Testis (tissue), 2 donors: ENCODE measurements at regions not wholly inside any gene's neighbourhood (a gene's known extent, or its start where the extent isn't known, plus 50 kb on each side); places are given as distances from the start of the nearest gene placed in this dataset.

Experiments used
- DNase-seq: peaks from one replicate; pipeline ENCODE4 v3.0.0-alpha.2; 2019
- H3K27ac ChIP-seq, 2 donors: fragments of 200-600 bp; sonication (generic); one replicate each; pipeline ENCODE4 v1.5.1; 2019
- H3K27me3 ChIP-seq: fragments of 200-600 bp; sonication (generic); one replicate; pipeline ENCODE4 v1.5.1; 2019
- H3K36me3 ChIP-seq: fragments of 200-600 bp; sonication (generic); one replicate; pipeline ENCODE4 v1.5.1; 2017; ENCODE audit warnings: low read depth; ENCODE audit errors: missing control alignments
- H3K4me1 ChIP-seq: fragments of 200-600 bp; sonication (generic); one replicate; pipeline ENCODE4 v1.5.1; 2019
- H3K4me3 ChIP-seq, 2 donors: fragments of 200-600 bp; sonication (generic); one replicate each; pipeline ENCODE4 v1.5.1; 2017 to 2019
- H3K9me3 ChIP-seq: fragments of 200-600 bp; sonication (generic); one replicate; pipeline ENCODE4 v1.5.1; 2017
- CTCF ChIP-seq, 3 experiments: fragments of 450-650 bp in 2 of 3; fragments of 200-600 bp in 1 of 3; sonication (generic) in 1 of 3; IDR thresholded peaks; one replicate each; pipeline ENCODE4 v1.5.1; 2016 to 2019; ENCODE audit warnings: antibody characterized with exemption in 3 of 3, mild to moderate bottlenecking in 2 of 3, moderate library complexity in 1 of 3
- POLR2A ChIP-seq: fragments of 450-650 bp; IDR thresholded peaks from one replicate; pipeline ENCODE4 v1.6.1; 2017; ENCODE audit warnings: antibody characterized with exemption, mild to moderate bottlenecking, moderate library complexity
- WGBS, 2 donors: methylation state at CpG; one replicate each; pipeline ENCODE4 v1.1.5; 2018; 5-methylcytosine and 5-hydroxymethylcytosine counted together
- intact Hi-C: fragments of 100-400 bp; cut with DNase I; formaldehyde crosslinking; loops from one replicate; pipeline ENCODE4 v1.15.1; 2023; ENCODE audit warnings: low total_unique reads

- no peak for TF ChIP-seq CTCF (IDR thresholded peaks at IDR 0.05)
- TF ChIP-seq POLR2A: no peak
- H3K27ac ChIP-seq: no peak overlapping the region
- no peak overlapping the region for H3K4me3 ChIP-seq
- H3K4me1 ChIP-seq: no peaks in the 10 kb centered on the region
- H3K9me3 ChIP-seq: peaks cover 4% of the 10 kb centered on the region
- intact Hi-C loops: no loop called here
- H3K27me3 ChIP-seq: no peaks in the 10 kb centered on the region
- WGBS, 2 donors: 76 to 84% methylated on average over 6 of the region's 6 CpGs
- no peak for DNase-seq
- no peaks in the 10 kb centered on the region for H3K36me3 ChIP-seq
These were observed 151.5 kb downstream of the WDR11 start for GRCh38 chr10:121002586-121003205.

GRCh38 chr10:121005948-121006587, 154.9 kb downstream of the WDR11 start:
- H3K36me3 ChIP-seq: no peaks in the 10 kb centered on the region
- DNase-seq: no peak
- TF ChIP-seq CTCF (IDR thresholded peaks at IDR 0.05): no peak
- TF ChIP-seq POLR2A: no peak
- no peak overlapping the region for H3K4me3 ChIP-seq
- intact Hi-C loops: no loop called here
- H3K27me3 ChIP-seq: no peaks in the 10 kb centered on the region
- no peak overlapping the region for H3K27ac ChIP-seq
- WGBS, 2 donors: 76 to 89% methylated on average over 5 of the region's 5 CpGs
- H3K4me1 ChIP-seq: no peaks in the 10 kb centered on the region
- peaks cover 4% of the 10 kb centered on the region for H3K9me3 ChIP-seq

GRCh38 chr10:121007264-121007663, 156.1 kb downstream of the WDR11 start:
- H3K27me3 ChIP-seq: no peaks in the 10 kb centered on the region
- no peaks in the 10 kb centered on the region for H3K36me3 ChIP-seq
- peaks cover 4% of the 10 kb centered on the region for H3K9me3 ChIP-seq
- no peak for DNase-seq
- H3K4me3 ChIP-seq: no peak overlapping the region
- no peaks in the 10 kb centered on the region for H3K4me1 ChIP-seq
- no peak overlapping the region for H3K27ac ChIP-seq
- 88 to 94% methylated on average over 2 of the region's 2 CpGs for WGBS, 2 donors
- intact Hi-C loops: no loop called here
- no peak for TF ChIP-seq CTCF (IDR thresholded peaks at IDR 0.05)
- TF ChIP-seq POLR2A: no peak

- TF ChIP-seq POLR2A (no peak), CTCF (IDR thresholded peaks at IDR 0.05) (no peak)
These were observed 164.8 kb downstream of the WDR11 start for GRCh38 chr10:121015916-121016315.

More at GRCh38 chr10:121015916-121016315, 164.8 kb downstream of the WDR11 start:
- no peak overlapping the region for H3K27ac ChIP-seq
- no peaks in the 10 kb centered on the region for H3K9me3 ChIP-seq
- intact Hi-C loops: no loop called here
- no peaks in the 10 kb centered on the region for H3K4me1 ChIP-seq
- H3K27me3 ChIP-seq: no peaks in the 10 kb centered on the region
- H3K4me3 ChIP-seq: no peak overlapping the region
- H3K36me3 ChIP-seq: no peaks in the 10 kb centered on the region
- WGBS, 2 donors: 89 to 95% methylated on average over 3 of the region's 3 CpGs
- no peak for DNase-seq
